ENCODE measurements at regions not wholly inside any gene's neighbourhood (a gene's known extent, or its start where the extent isn't known, plus 50 kb on each side); places are given as distances from the start of the nearest gene placed in this dataset.
"Not testable (repeated sequence)": the region's sequence is repeated elsewhere in the genome, so short reads cannot be mapped to it uniquely, and the experiment has no call there.

GRCh38 chr10:64113792-64114191, 592.6 kb downstream of the REEP3 start:
- no peak for DNase-seq (ENCODE audit: low read depth in 2 of 2)

GRCh38 chr10:64115471-64115870, 594.3 kb downstream of the REEP3 start:
- DNase-seq (ENCODE audit: low read depth in 2 of 2), result no peak

GRCh38 chr10:64115908-64116643, 594.9 kb downstream of the REEP3 start:
- DNase-seq (ENCODE audit: low read depth in 2 of 2), result no peak

- no peak for DNase-seq (ENCODE audit: low read depth in 2 of 2)
Measured at GRCh38 chr10:64116707-64117106, 595.5 kb downstream of the REEP3 start.

GRCh38 chr10:64118736-64119135, 597.5 kb downstream of the REEP3 start:
- DNase-seq (ENCODE audit: low read depth in 2 of 2), result no peak

- DNase-seq (ENCODE audit: low read depth in 2 of 2), result not testable (repeated sequence)
Measured at GRCh38 chr10:64120301-64120980, 599.2 kb downstream of the REEP3 start.

- DNase-seq (ENCODE audit: low read depth in 2 of 2), result no peak
Measured at GRCh38 chr10:64130152-64130551, 609.0 kb downstream of the REEP3 start.

- no peak for DNase-seq (ENCODE audit: low read depth in 2 of 2)
Measured at GRCh38 chr10:64134676-64135075, 613.5 kb downstream of the REEP3 start.

- DNase-seq (ENCODE audit: low read depth in 2 of 2), result no peak
Measured at GRCh38 chr10:64142395-64142794, 621.2 kb downstream of the REEP3 start.

GRCh38 chr10:64148607-64149006, 627.4 kb downstream of the REEP3 start:
- DNase-seq (ENCODE audit: low read depth in 2 of 2), result no peak

- no peak for DNase-seq (ENCODE audit: low read depth in 2 of 2)
Measured at GRCh38 chr10:64156166-64156565, 635.0 kb downstream of the REEP3 start.

GRCh38 chr10:64158551-64158950, 637.4 kb downstream of the REEP3 start:
- no peak for DNase-seq (ENCODE audit: low read depth in 2 of 2)

GRCh38 chr10:64159910-64160872, 639.0 kb downstream of the REEP3 start:
- no peak for DNase-seq (ENCODE audit: low read depth in 2 of 2)

GRCh38 chr10:64170791-64171190, 649.6 kb downstream of the REEP3 start:
- no peak for DNase-seq (ENCODE audit: low read depth in 2 of 2)

GRCh38 chr10:64173826-64174225, 652.6 kb downstream of the REEP3 start:
- DNase-seq (ENCODE audit: low read depth in 2 of 2), result no peak

- DNase-seq (ENCODE audit: low read depth in 2 of 2), result no peak
Measured at GRCh38 chr10:64174666-64175255, 653.6 kb downstream of the REEP3 start.

GRCh38 chr10:64175271-64175962, 654.2 kb downstream of the REEP3 start:
- DNase-seq (ENCODE audit: low read depth in 2 of 2), result no peak

- DNase-seq (ENCODE audit: low read depth in 2 of 2), result no peak
Measured at GRCh38 chr10:64182671-64183070, 661.5 kb downstream of the REEP3 start.

GRCh38 chr10:64191286-64191685, 670.1 kb downstream of the REEP3 start:
- DNase-seq (ENCODE audit: low read depth in 2 of 2), result no peak

- DNase-seq (ENCODE audit: low read depth in 2 of 2), result no peak
Measured at GRCh38 chr10:64196638-64197315, 675.6 kb downstream of the REEP3 start.

- DNase-seq (ENCODE audit: low read depth in 2 of 2), result no peak
Measured at GRCh38 chr10:64201936-64202335, 680.7 kb downstream of the REEP3 start.
